ENCODE measurements at regions not wholly inside any gene's neighbourhood (a gene's known extent, or its start where the extent isn't known, plus 50 kb on each side); places are given as distances from the start of the nearest gene placed in this dataset.

DNA sequence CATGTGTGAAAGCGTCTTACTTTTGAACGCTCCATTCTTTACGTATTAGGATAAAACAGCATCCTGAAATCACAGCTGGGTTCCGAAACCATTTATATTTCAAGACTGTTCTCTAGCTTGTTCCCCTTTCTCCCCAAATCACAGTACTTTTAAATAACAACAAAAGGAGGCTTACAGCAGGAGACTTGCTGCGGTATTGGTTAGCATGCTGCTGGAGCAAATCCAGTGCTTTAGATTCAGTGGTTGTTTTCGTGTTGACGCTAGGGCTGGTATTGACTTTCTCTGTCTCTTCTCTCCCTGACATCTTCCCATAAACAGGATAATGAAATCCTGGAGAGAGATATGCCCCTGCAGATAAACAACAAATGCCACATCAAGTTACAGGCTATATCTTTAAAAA is 103.1 kb downstream of the ZNF608 start:
- H3K9me3 Mint-ChIP-seq = no peaks in the 10 kb centered on the region
- no peak overlapping the region for H3K4me3 Mint-ChIP-seq
- H3K27ac Mint-ChIP-seq = no peak overlapping the region
- H3K27me3 Mint-ChIP-seq = peaks cover 63% of the 10 kb centered on the region
- H3K36me3 Mint-ChIP-seq (ENCODE audit: low read depth) = no peaks in the 10 kb centered on the region
- peaks cover 12% of the 10 kb centered on the region for H3K4me1 Mint-ChIP-seq (ENCODE audit: low read depth)

DNA sequence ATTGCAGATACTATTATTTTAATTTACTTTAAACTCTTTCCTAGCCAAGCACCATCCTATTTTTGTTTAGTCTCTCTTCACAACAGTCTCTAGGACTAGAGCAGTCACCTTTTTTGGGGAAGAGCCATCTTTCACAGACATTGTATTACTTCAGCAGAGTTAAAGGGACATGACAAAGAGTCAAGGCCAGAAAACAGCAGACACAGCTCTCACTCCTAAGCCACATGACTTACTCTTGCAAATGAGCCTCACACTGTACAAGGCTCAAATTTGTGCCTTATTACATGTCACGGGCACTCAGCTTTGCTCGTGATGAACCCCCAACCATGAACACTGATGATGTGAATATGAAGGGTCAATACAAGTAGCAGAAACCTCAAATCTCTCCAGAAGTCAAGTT is 104.3 kb downstream of the ZNF608 start:
- H3K4me3 Mint-ChIP-seq = no peak overlapping the region
- no peaks in the 10 kb centered on the region for H3K36me3 Mint-ChIP-seq (ENCODE audit: low read depth)
- no peaks in the 10 kb centered on the region for H3K9me3 Mint-ChIP-seq
- H3K27ac Mint-ChIP-seq = no peak overlapping the region
- peaks cover 7% of the 10 kb centered on the region for H3K4me1 Mint-ChIP-seq (ENCODE audit: low read depth)
- H3K27me3 Mint-ChIP-seq = peaks cover 52% of the 10 kb centered on the region

DNA sequence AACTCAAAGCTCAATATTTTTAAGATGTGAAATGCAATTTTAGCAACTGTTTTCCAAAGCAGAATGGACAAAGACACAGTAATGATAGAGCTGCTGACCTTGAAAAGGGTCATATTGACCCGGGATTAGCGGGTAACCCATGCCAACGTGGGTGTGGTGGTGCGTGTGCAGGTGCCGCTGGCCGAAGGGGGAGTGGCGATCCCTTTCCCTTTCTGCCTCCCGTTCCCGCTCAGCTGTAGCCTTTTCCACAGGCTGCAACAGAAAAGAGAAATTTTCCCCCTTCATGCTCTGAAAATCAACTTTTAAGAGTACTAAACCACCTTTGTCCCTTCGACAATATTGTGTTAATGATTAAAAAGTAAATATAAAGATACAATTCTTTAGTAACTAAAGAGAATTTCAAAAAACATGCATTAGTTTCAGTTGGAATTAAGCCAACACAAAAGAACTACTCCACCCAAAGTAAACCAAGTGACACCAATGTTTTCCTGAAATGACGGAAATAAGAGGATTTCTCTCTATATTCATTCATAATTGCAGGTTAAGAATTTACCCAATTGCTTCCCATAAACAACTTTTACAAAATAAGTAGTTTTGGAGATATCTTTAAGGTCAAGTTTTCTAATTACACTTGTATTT is 105.2 kb downstream of the ZNF608 start:
- Mint-ChIP-seq H3K36me3 (ENCODE audit: low read depth) (no peaks in the 10 kb centered on the region), H3K9me3 (no peaks in the 10 kb centered on the region), H3K4me1 (ENCODE audit: low read depth) (peaks cover under 1% of the 10 kb centered on the region), H3K27ac (no peak overlapping the region), H3K4me3 (no peak overlapping the region), H3K27me3 (peaks cover 48% of the 10 kb centered on the region)

DNA sequence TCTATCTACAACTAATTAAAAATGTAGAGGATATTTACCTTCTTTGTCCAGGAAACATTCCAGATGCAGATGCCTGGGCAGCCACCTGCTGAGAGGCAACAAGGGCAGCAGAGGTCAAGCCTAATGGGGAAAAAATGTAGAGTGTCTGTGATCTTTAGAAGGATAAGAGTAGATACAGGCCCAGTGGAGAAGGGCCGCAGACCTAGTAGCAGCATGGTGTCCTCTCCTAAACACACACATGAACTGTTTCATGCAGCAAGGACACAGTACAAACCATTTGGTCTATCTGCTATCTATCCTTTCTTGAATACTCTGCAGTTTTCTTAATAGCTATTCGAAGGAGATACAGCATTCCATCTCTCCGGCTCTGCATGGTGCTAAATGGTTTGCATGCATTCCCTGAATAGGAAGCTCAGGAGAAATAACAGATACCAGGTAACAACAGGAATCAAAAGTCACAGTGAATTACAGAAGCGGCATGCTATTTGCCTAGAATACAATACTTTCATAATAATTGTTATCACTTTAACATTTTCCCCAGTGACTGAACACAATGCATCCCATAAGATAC is 107.3 kb downstream of the ZNF608 start:
- H3K4me3 Mint-ChIP-seq = no peak overlapping the region
- H3K36me3 Mint-ChIP-seq (ENCODE audit: low read depth) = no peaks in the 10 kb centered on the region
- H3K27me3 Mint-ChIP-seq = peaks cover 39% of the 10 kb centered on the region
- H3K4me1 Mint-ChIP-seq (ENCODE audit: low read depth) = no peaks in the 10 kb centered on the region
- H3K27ac Mint-ChIP-seq = no peak overlapping the region
- H3K9me3 Mint-ChIP-seq = no peaks in the 10 kb centered on the region

DNA sequence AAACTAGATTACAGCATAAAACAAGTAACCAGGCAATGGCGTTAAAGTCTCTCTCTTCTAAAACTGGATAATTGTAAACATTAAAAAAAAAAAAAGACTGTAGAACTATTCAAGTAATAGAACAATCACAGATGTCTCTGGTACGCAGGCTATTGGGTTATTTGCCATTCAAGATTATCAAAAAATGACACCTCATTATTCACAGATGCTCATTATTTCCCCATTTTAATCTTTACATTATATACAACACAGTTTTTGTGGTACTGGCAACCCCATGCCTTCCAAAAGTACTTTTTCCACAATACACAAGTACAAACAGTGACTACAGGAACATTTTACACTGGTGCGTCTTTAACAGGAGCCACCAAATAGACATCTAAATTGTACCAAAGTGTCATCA is 109.4 kb downstream of the ZNF608 start:
- Mint-ChIP-seq H3K36me3 (ENCODE audit: low read depth) (no peaks in the 10 kb centered on the region), H3K27ac (no peak overlapping the region), H3K4me3 (no peak overlapping the region), H3K9me3 (no peaks in the 10 kb centered on the region), H3K4me1 (ENCODE audit: low read depth) (no peaks in the 10 kb centered on the region), H3K27me3 (peaks cover 33% of the 10 kb centered on the region)

DNA sequence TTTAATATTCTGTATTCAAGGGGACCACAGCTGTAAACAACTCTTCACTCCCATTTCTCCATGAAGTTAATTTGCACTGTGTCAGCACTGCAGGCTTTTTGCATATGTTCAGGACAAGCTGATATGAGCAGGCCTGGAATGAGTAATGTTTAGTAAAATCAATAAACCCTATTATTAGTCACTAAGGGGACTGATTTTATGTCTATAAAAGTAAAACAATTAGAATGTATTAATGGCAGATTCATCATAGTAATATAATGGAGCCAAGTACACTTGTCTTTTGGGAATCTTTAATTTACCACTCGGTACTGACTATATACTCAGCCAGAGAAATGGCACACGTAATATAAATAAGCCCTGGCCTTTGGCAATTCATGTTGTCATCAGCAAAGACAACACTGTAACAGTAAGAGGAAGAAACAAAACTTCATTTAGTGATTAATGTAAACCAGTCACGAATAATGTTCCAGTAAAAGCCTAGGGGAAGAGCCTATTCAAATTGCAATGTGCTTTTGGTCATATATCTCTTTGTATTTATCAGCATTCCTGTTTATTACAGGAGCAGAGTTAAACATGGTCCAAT is 111.6 kb downstream of the ZNF608 start:
- Mint-ChIP-seq H3K4me3 (no peak overlapping the region), H3K9me3 (no peaks in the 10 kb centered on the region), H3K4me1 (ENCODE audit: low read depth) (no peaks in the 10 kb centered on the region), H3K27me3 (peaks cover 17% of the 10 kb centered on the region), H3K27ac (no peak overlapping the region), H3K36me3 (ENCODE audit: low read depth) (no peaks in the 10 kb centered on the region)

DNA sequence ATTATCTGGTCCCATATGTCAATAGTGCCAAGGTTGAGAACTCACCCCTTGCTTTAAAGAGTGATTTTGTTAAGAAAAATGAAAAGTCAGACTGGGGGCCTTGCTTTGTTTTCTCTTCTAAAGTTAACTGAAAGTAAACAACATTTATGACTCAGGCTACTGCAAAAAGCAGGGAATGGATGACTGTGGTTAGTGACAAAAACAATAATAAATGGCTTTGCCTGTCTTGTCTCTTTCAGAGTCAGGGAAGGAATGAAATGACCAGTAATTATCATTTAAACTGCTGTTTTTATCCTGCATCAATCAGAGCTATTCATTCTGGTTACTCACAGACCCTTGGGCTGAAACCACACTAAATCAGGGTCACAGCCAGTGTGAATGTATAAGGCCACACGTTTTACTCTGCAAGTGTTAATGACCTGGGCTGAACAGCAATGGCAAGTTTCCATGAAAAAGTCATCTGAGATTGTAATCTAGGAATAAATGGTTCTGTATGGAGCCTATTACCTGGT is 112.2 kb downstream of the ZNF608 start:
- Mint-ChIP-seq H3K27ac (no peak overlapping the region), H3K9me3 (no peaks in the 10 kb centered on the region), H3K27me3 (peaks cover 17% of the 10 kb centered on the region), H3K36me3 (ENCODE audit: low read depth) (no peaks in the 10 kb centered on the region), H3K4me1 (ENCODE audit: low read depth) (no peaks in the 10 kb centered on the region), H3K4me3 (no peak overlapping the region)

DNA sequence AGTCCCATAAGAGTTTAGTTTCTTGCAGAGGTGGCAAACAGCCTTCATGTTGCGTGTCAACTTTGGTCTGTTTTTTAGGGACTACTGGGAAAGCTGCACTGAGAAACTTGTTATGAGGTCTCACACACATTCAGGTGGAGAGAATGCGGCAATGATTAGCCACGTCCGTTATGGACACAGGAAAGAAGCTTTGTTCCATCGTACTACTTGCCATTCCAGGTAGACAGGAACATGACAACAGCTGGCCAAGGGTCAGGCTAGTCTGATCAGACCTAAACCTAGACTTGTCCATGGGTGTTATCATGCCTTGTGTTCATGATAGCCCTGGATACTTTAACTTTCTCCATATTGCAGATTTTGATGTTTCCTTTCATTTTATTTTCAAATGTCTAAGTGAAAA is 113.2 kb downstream of the ZNF608 start:
- Mint-ChIP-seq H3K27ac (no peak overlapping the region), H3K4me1 (ENCODE audit: low read depth) (no peaks in the 10 kb centered on the region), H3K4me3 (no peak overlapping the region), H3K9me3 (no peaks in the 10 kb centered on the region), H3K36me3 (ENCODE audit: low read depth) (no peaks in the 10 kb centered on the region), H3K27me3 (peaks cover 18% of the 10 kb centered on the region)

DNA sequence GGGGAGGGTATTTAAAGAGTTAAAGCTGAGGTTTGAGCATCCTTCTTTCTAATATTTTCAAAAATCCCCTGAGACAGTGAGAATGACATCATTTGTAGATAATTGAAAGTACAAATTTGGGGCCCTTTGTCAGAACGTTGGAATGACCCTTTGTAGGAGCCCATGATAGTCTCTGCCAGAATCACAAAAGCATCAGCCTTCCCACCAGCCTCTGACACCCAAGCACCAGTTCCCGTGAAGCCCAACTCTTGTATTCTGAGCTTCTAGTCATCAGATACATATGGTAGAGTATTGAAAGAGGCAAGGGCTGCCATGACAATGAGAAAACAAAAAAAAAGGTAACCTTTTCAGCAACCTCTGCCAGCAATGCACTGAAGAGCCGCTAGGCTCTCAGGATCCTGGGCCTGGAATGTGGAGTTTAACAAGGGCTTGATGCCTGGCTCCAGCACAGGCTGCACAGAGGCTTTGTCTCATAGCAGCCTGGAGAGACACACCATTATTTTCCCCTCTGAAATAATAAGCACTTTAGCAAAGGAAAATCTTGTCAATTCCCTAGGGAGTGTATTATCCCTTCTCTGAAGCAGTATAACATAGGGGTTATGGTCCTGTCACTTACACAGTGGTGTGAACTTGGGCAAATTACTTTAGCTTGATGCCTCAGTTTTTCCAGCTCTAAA is 114.4 kb downstream of the ZNF608 start:
- H3K27me3 Mint-ChIP-seq = peaks cover 21% of the 10 kb centered on the region
- no peaks in the 10 kb centered on the region for H3K36me3 Mint-ChIP-seq (ENCODE audit: low read depth)
- H3K9me3 Mint-ChIP-seq = no peaks in the 10 kb centered on the region
- H3K27ac Mint-ChIP-seq = no peak overlapping the region
- no peak overlapping the region for H3K4me3 Mint-ChIP-seq
- no peaks in the 10 kb centered on the region for H3K4me1 Mint-ChIP-seq (ENCODE audit: low read depth)

DNA sequence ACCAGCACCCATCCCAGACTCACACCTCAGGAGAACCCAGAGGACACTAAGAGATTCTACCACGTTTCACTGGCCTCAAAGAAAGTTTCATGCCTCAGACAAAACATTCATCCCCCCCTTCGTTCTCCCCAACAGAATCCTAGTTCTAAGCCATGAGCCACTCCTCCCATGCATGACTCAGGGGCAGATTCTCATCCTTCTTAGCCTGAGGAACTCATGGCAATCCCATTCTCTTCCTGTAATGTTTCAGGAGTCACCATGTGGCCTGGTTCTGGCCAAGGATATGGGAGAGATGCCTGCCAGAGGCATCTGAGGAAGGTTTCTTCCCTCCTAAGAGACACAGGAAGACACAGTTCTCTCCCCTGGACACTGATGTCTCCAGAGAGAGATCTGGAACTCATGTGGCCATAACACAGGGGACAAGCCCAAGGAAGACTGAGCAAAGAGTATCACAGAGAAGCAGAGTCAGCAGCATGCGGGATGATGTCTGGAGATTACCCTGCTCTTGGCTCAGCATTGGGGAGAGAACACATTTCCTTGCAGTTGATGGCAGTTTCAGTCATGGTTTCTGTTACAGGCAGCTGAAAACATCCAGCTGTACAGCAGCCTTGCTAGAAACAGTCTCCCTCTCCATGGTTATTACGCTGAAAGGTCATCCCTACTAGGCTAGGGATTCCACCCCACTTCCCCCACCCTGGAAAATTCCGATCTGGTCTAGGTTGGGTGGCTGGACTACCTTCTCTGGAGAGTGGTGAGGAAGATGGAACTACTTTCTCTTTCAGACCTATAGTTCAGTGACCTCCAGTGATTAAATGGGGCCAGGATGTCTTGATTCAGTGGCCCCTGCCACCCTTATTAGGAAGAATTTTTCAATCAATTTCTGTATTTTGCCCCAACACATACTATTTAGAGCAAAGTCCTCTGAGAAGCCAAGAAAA is 115.4 kb downstream of the ZNF608 start:
- peaks cover 20% of the 10 kb centered on the region for H3K27me3 Mint-ChIP-seq
- no peaks in the 10 kb centered on the region for H3K36me3 Mint-ChIP-seq (ENCODE audit: low read depth)
- no peak overlapping the region for H3K27ac Mint-ChIP-seq
- H3K4me3 Mint-ChIP-seq = no peak overlapping the region
- H3K4me1 Mint-ChIP-seq (ENCODE audit: low read depth) = no peaks in the 10 kb centered on the region
- H3K9me3 Mint-ChIP-seq = no peaks in the 10 kb centered on the region

DNA sequence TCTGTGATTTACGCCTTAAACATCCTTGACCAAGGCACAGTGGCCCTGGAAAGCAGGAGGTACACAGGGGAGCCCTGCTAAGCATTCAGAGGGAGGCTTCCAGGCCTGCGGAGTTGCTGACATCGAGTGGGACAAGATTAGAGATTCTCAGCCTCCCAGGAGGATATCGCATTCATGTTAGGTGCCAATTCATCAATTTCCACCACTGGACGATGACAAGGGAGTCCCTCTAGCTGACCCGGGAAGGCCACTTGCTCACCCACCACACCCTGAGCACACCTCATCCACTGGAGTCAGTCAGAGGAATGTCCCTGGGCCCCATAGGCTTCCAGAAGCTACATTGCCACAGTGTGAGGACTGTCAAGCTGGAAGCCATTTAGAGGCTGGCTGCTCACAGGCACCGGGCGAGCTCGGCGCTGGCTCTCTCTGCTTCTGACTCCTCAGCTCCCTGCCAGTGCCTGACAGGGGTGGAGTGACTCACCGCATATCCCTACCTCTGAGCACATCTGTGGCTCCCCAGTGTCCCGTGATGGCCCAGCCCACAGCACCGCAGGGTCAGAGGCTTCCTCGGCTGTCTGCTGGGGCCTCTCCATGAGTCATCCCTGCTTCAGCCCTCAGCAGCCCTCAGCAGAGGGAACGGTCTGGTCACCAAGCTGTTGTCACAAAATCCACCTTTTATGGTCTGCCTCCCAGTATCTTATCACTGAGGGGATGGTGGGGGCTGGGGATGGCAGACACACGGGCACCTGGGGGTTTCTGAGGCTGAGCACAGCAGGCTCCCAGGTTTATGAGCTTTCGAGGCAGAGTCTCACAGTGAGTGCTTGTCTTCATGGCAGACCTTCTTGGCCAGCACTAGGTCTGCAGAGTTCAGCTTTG is 117.5 kb downstream of the ZNF608 start:
- no peaks in the 10 kb centered on the region for H3K9me3 Mint-ChIP-seq
- no peak overlapping the region for H3K4me3 Mint-ChIP-seq
- no peak overlapping the region for H3K27ac Mint-ChIP-seq
- no peaks in the 10 kb centered on the region for H3K36me3 Mint-ChIP-seq (ENCODE audit: low read depth)
- peaks cover 19% of the 10 kb centered on the region for H3K27me3 Mint-ChIP-seq
- H3K4me1 Mint-ChIP-seq (ENCODE audit: low read depth) = no peaks in the 10 kb centered on the region

DNA sequence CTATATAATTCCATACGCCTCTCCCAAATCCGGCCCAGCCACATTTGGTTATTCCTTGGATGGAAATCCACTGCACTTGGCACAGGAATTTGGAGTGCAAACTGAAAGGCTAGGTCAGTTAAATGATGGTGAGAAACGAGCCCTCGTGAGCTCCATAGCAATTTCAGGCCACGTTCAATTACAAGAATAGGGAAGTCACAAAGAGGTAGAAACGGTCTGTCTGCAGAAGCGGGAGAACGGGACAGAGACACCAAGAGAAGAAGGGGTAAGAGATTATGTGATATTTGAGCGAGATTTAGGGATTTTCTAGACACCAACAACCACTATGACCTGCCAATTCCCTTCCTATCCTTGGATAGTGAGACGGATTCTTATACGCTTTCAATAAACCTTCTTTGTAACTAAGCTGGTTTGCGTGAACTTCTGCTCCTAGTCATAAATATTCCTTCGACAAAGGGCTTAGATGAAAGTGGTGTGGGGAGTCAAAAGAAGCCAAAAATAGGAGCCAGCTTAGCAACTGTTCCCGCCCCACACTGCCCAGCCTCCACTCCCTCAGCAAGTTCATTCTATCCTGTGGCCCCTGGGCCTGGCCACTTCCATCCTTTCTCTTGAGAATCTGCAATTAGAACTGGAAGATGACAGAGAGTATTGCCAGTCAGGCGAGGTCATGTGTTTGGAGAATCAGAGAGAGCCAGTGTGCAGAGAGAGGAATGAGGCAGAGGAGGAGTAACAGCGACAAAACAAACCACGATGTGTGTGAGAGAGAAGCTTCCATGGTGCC is 118.4 kb downstream of the ZNF608 start:
- Mint-ChIP-seq H3K4me3 (no peak overlapping the region), H3K4me1 (ENCODE audit: low read depth) (no peaks in the 10 kb centered on the region), H3K27me3 (peaks cover 17% of the 10 kb centered on the region), H3K36me3 (ENCODE audit: low read depth) (no peaks in the 10 kb centered on the region), H3K27ac (no peak overlapping the region), H3K9me3 (no peaks in the 10 kb centered on the region)

DNA sequence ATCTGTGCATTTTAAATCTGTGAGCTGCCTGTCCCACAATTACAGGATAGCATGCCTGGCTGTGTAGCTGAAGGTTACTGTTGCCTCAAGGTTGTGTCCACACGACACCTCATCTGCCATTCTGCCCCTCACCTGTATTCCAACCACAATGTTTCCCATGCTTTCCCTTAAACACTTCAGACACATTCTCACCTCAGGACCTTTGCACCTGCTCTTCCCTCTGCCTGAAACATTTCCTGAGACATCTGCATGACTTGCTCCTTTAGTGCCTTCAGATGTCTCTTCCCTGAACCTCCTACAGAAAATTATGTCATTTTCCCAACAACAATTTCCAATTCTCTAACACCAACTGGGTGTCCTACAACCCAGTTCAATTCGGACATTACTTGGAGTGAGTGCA is 120.4 kb downstream of the ZNF608 start:
- peaks cover 12% of the 10 kb centered on the region for H3K27me3 Mint-ChIP-seq
- no peak overlapping the region for H3K27ac Mint-ChIP-seq
- H3K9me3 Mint-ChIP-seq = no peaks in the 10 kb centered on the region
- H3K4me1 Mint-ChIP-seq (ENCODE audit: low read depth) = no peaks in the 10 kb centered on the region
- no peaks in the 10 kb centered on the region for H3K36me3 Mint-ChIP-seq (ENCODE audit: low read depth)
- H3K4me3 Mint-ChIP-seq = no peak overlapping the region

All from stimulated activated naive CD8-positive, alpha-beta T cell treated with anti-CD3 and anti-CD28 coated beads, Interleukin-15, Interleukin-2, amounts not matched to agents 100 ng/mL and 50 ng/mL, for 24 hours (primary cell).